ENCODE measurements at regions not wholly inside any gene's neighbourhood (a gene's known extent, or its start where the extent isn't known, plus 50 kb on each side); places are given as distances from the start of the nearest gene placed in this dataset.
A peak's percentile ranks its signal among the peaks of the same experiment; 100 is the strongest.

DNA sequence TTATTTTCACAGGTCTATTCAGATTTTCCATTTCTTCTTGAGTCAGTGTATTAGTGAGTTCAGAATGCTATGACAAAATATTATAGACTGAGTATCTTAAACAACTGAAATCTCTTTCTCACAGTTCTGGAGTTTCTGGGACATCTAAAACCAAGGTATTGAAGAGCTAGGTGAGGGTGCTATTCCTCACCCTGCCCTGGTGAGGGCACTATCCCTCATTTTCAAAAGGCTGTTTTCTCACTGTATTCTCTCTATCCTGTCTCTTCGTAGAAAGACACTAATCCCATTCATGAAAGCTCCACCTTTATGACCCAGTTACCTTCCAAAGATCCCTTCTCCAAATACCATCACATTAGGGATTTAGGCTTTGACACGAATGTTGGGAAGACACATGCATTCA is 1617.1 kb downstream of the PCDH9 start:
- TF ChIP-seq, protein P1, sequence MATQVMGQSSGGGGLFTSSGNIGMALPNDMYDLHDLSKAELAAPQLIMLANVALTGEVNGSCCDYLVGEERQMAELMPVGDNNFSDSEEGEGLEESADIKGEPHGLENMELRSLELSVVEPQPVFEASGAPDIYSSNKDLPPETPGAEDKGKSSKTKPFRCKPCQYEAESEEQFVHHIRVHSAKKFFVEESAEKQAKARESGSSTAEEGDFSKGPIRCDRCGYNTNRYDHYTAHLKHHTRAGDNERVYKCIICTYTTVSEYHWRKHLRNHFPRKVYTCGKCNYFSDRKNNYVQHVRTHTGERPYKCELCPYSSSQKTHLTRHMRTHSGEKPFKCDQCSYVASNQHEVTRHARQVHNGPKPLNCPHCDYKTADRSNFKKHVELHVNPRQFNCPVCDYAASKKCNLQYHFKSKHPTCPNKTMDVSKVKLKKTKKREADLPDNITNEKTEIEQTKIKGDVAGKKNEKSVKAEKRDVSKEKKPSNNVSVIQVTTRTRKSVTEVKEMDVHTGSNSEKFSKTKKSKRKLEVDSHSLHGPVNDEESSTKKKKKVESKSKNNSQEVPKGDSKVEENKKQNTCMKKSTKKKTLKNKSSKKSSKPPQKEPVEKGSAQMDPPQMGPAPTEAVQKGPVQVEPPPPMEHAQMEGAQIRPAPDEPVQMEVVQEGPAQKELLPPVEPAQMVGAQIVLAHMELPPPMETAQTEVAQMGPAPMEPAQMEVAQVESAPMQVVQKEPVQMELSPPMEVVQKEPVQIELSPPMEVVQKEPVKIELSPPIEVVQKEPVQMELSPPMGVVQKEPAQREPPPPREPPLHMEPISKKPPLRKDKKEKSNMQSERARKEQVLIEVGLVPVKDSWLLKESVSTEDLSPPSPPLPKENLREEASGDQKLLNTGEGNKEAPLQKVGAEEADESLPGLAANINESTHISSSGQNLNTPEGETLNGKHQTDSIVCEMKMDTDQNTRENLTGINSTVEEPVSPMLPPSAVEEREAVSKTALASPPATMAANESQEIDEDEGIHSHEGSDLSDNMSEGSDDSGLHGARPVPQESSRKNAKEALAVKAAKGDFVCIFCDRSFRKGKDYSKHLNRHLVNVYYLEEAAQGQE (IDR thresholded peaks at IDR 0.05; ENCODE audit: low read depth), result no peak
- TF ChIP-seq, protein P2, sequence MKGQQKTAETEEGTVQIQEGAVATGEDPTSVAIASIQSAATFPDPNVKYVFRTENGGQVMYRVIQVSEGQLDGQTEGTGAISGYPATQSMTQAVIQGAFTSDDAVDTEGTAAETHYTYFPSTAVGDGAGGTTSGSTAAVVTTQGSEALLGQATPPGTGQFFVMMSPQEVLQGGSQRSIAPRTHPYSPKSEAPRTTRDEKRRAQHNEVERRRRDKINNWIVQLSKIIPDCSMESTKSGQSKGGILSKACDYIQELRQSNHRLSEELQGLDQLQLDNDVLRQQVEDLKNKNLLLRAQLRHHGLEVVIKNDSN (IDR thresholded peaks at IDR 0.05), result no peak
- TF ChIP-seq RAD21 (IDR thresholded peaks at IDR 0.05; ENCODE audit: low read depth), result peak; percentile 33; the same call in 1 of the 2 replicates
- no peak for TF ChIP-seq CREB1 (IDR thresholded peaks at IDR 0.05; ENCODE audit: low read depth)
- no peak for TF ChIP-seq YY1 (IDR thresholded peaks at IDR 0.05; ENCODE audit: low read depth)
- no peak for TF ChIP-seq ZBTB7A (IDR thresholded peaks at IDR 0.05; ENCODE audit: low read depth)

DNA sequence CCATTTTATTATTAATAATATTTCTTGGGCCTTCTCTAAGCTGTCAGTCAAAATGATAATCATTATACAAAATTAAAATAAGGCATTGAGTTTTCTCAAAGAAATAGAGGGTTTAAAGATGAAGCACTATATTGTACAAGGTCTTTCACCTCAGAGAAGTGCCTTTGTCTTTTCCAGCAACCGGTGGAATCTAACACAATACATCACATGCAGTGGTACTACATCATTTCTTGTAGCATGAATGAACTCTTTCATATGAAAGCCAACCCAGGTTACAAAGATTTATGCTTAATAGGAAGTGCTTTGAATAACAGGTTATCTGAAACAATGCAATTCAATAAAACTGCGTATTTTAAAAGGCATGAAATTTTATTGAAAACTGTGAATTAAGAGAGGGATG is 1620.8 kb downstream of the PCDH9 start:
- TF ChIP-seq TEAD4 (IDR thresholded peaks at IDR 0.05), result no peak
- no peak for TF ChIP-seq TAF1 (IDR thresholded peaks at IDR 0.05; ENCODE audit: low read depth)
- TF ChIP-seq YY1 (IDR thresholded peaks at IDR 0.05; ENCODE audit: low read depth), result no peak
- TF ChIP-seq ZBTB7A (IDR thresholded peaks at IDR 0.05; ENCODE audit: low read depth), result no peak
- TF ChIP-seq NFIC (IDR thresholded peaks at IDR 0.05), result no peak

DNA sequence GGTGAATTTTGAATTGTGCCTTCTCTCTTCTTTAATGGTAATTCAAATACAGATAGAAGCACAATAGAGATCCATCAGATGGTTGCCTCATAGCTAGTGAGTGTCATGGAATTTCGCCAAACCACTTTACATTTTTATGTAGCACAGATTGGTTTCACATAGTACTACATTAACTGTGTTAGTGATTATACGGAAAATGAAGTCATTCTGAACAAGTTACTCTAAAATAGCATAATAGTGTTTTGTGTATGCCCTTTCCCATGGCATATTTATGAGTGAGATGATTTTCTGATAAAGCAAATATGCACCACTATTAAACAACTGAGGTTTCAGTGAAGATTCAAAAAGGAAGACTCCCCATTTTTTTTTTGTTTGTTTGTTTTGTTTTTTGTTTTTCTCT is 1623.5 kb downstream of the PCDH9 start:
- TF ChIP-seq, protein P2 (IDR thresholded peaks at IDR 0.05), result no peak
- TF ChIP-seq NFIC (IDR thresholded peaks at IDR 0.05) (no peak), TEAD4 (IDR thresholded peaks at IDR 0.05) (no peak), EP300 (IDR thresholded peaks at IDR 0.05; ENCODE audit: borderline replicate concordance) (no peak), TCF12 (IDR thresholded peaks at IDR 0.05; ENCODE audit: low read depth) (no peak), ZBTB7A (IDR thresholded peaks at IDR 0.05; ENCODE audit: low read depth) (no peak), YY1 (IDR thresholded peaks at IDR 0.05; ENCODE audit: low read depth) (no peak)
- TF ChIP-seq, protein P3, sequence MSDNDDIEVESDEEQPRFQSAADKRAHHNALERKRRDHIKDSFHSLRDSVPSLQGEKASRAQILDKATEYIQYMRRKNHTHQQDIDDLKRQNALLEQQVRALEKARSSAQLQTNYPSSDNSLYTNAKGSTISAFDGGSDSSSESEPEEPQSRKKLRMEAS (IDR thresholded peaks at IDR 0.05), result no peak

DNA sequence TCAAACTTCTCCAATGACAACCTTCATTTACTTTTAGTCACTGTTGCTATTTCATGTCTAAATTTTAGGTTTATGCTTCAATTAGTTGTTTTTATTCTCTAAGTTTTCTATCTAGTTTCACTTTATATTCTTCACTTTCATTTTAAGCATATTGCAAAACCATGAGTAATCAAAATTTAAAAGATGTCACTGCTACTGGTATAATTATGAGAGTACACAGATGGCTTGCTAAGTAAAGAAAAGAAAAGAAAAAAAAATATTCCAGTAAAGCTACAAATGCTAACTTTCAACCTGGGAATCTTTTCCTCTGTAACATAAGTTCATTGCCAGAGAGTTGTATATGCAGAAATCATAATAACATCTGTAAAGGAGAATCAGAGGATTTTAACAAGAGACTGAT is 1624.7 kb downstream of the PCDH9 start:
- TF ChIP-seq, protein P2 (IDR thresholded peaks at IDR 0.05), result no peak
- TF ChIP-seq CREB1 (IDR thresholded peaks at IDR 0.05; ENCODE audit: low read depth) (no peak), TEAD4 (IDR thresholded peaks at IDR 0.05) (no peak), TAF1 (IDR thresholded peaks at IDR 0.05; ENCODE audit: low read depth) (no peak), TCF12 (IDR thresholded peaks at IDR 0.05; ENCODE audit: low read depth) (no peak), EGR1 (IDR thresholded peaks at IDR 0.05) (no peak), YY1 (IDR thresholded peaks at IDR 0.05; ENCODE audit: low read depth) (no peak), CEBPB (IDR thresholded peaks at IDR 0.05) (no peak), FOXM1 (IDR thresholded peaks at IDR 0.05; ENCODE audit: borderline replicate concordance, low read depth) (no peak), ZBTB7A (IDR thresholded peaks at IDR 0.05; ENCODE audit: low read depth) (no peak)
- TF ChIP-seq, protein P1 (IDR thresholded peaks at IDR 0.05; ENCODE audit: low read depth), result no peak

DNA sequence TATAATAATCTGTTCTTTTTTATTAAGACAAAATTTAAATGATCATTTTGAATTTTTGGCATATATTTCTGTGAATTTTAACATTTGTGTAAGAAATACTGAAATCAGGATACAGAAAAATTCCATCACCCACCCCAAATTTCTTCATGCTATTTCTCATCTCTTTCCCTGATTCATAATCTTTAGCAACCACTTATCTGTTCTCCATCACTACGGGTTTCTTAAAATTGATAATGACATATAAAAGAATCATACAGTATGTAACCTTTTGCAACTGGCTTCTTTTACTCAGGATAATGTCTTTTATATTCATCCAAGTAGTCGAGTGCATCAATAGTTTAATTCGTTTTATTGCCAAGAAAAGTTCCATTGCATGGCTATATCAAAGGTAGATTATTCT is 1627.0 kb downstream of the PCDH9 start:
- TF ChIP-seq YY1 (IDR thresholded peaks at IDR 0.05; ENCODE audit: low read depth), result no peak
- TF ChIP-seq, protein P2 (IDR thresholded peaks at IDR 0.05), result no peak
- no peak for TF ChIP-seq TCF12 (IDR thresholded peaks at IDR 0.05; ENCODE audit: low read depth)
- TF ChIP-seq CREB1 (IDR thresholded peaks at IDR 0.05; ENCODE audit: low read depth), result no peak
- TF ChIP-seq CEBPB (IDR thresholded peaks at IDR 0.05), result no peak
- TF ChIP-seq, protein P1 (IDR thresholded peaks at IDR 0.05; ENCODE audit: low read depth), result no peak
- no peak for TF ChIP-seq RAD21 (IDR thresholded peaks at IDR 0.05; ENCODE audit: low read depth)
- TF ChIP-seq EGR1 (IDR thresholded peaks at IDR 0.05), result no peak
